SK-N-SH (cell line): ENCODE measurements at regions not wholly inside any gene's neighbourhood (a gene's known extent, or its start where the extent isn't known, plus 50 kb on each side); places are given as distances from the start of the nearest gene placed in this dataset.

Experiments
- CTCF ChIP-seq: fragments of 200-600 bp; sonication (generic); IDR thresholded peaks from 2 replicates; pipeline ENCODE4 v1.6.1; 2017; ENCODE audit warnings: antibody characterized with exemption, mild to moderate bottlenecking, moderate library complexity
- EP300 ChIP-seq, 2 experiments: IDR thresholded peaks; 2 replicates each; pipeline versions ENCODE4 v1.4.0 to v1.6.1; 2012; ENCODE audit warnings: borderline replicate concordance in 1 of 2, low read depth in 1 of 2, low read length in 1 of 2
- FOXM1 ChIP-seq: IDR thresholded peaks from 2 replicates; pipeline ENCODE4 v1.4.0; 2012; ENCODE audit warnings: low read depth, mild to moderate bottlenecking
- GABPA ChIP-seq: IDR thresholded peaks from 2 replicates; pipeline ENCODE4 v1.4.0; 2012; ENCODE audit warnings: low read depth, mild to moderate bottlenecking
- MAX ChIP-seq: IDR thresholded peaks from 2 replicates; pipeline ENCODE4 v1.4.0; 2012; ENCODE audit warnings: low read depth
- RAD21 ChIP-seq: IDR thresholded peaks from 2 replicates; pipeline ENCODE4 v1.6.1; 2012; ENCODE audit warnings: mild to moderate bottlenecking, low read length
- REST ChIP-seq: IDR thresholded peaks from 2 replicates; pipeline ENCODE4 v1.6.1; 2012; ENCODE audit warnings: mild to moderate bottlenecking, low read depth, low read length, moderate library complexity
- SMC3 ChIP-seq: IDR thresholded peaks from 2 replicates; pipeline ENCODE4 v1.6.1; 2012; ENCODE audit warnings: low read depth, low read length, improper control_type of control experiment
- TAF1 ChIP-seq: IDR thresholded peaks from 2 replicates; pipeline ENCODE4 v1.6.1; 2012; ENCODE audit warnings: low read depth, mild to moderate bottlenecking, low read length, moderate library complexity, borderline replicate concordance
- USF2 ChIP-seq: fragments of 150-350 bp; IDR thresholded peaks from 2 replicates; pipeline ENCODE4 v1.6.1; 2017; ENCODE audit warnings: antibody characterized with exemption, low read length, low read depth, borderline replicate concordance

DNA sequence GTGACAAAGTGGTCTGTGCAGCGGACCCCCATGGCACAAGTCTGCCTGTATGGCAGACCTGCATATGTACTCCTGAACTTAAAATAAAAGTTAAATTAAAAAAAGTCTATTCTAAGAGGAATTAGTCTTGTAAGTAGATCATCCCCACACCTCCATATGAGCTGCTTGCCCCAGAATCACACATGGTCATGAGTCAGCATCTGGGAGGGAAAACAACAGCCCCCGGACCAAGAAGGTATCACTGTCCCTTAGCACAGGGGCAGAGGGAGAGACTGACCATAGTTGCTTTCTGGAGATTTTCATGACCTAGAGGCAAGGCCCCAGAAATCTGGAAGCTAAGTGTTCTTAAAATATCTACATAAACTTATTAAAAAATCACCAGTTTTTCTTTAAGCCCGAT, 86.6 kb upstream of the PDK4 start:
- TF ChIP-seq TAF1 (no peak), CTCF (no peak), MAX (no peak), SMC3 (no peak), FOXM1 (no peak), RAD21 (no peak), GABPA (no peak), EP300 (IDR thresholded peaks at IDR 0.05; ENCODE audit: borderline replicate concordance in 1 of 2, low read depth in 1 of 2, low read length in 1 of 2) (no peak), REST (no peak), USF2 (no peak)
